OCI-LY7 (cell line): ENCODE measurements at regions not wholly inside any gene's neighbourhood (a gene's known extent, or its start where the extent isn't known, plus 50 kb on each side); places are given as distances from the start of the nearest gene placed in this dataset.

ENCODE experiments used
- BruUV-seq: library from RNA; stranded (reverse); fragments of 400-500 nt; replicated peaks from 2 replicates; lab custom pipeline; 2021; lab: Mats Ljungman, UMichigan
- CTCF ChIA-PET: fragments of 300-600 bp; sonication (Branson Sonifier 250); formaldehyde crosslinking; loops from one replicate; lab custom pipeline; 2022; ENCODE audit warnings: antibody characterized with exemption; ENCODE audit not compliant: unreplicated experiment; lab: Charles Lee
- POLR2A ChIA-PET: fragments of 300-600 bp; sonication (Branson Sonifier 250); formaldehyde crosslinking; loops from one replicate; lab custom pipeline; 2022; ENCODE audit warnings: antibody characterized with exemption; lab: Charles Lee
- DNase-seq: peaks from one replicate; pipeline ENCODE4 v3.0.0-alpha.2; 2015; ENCODE audit warnings: low spot score
- H2AFZ ChIP-seq: fragments of 200-600 bp; sonication (generic), shearing (Covaris generic); 2 replicates; pipeline ENCODE4 v1.6.1; 2014; ENCODE audit warnings: mild to moderate bottlenecking, antibody characterized with exemption, low read length, moderate library complexity
- H3K27ac ChIP-seq: fragments of 200-600 bp; sonication (generic); 2 replicates; pipeline ENCODE4 v1.5.1; 2014; ENCODE audit warnings: mixed run types, low read depth, mild to moderate bottlenecking, moderate library complexity, low read length, inconsistent platforms; ENCODE audit not compliant: poor library complexity, severe bottlenecking
- H3K36me3 ChIP-seq: fragments of 200-600 bp; sonication (generic); 2 replicates; pipeline ENCODE4 v1.6.1; 2014; ENCODE audit warnings: mild to moderate bottlenecking, antibody characterized with exemption, low read length, moderate library complexity, mixed read lengths; ENCODE audit not compliant: insufficient read depth
- H3K4me1 ChIP-seq: fragments of 200-600 bp; sonication (generic); 2 replicates; pipeline ENCODE4 v1.5.1; 2014; ENCODE audit warnings: mild to moderate bottlenecking, low read length; ENCODE audit not compliant: insufficient read depth, poor library complexity, severe bottlenecking
- H3K4me2 ChIP-seq: fragments of 200-600 bp; sonication (generic); 2 replicates; pipeline ENCODE4 v1.6.1; 2014; ENCODE audit warnings: mild to moderate bottlenecking, low read length
- H3K4me3 ChIP-seq: fragments of 200-600 bp; sonication (generic); 2 replicates; pipeline ENCODE4 v1.5.1; 2014; ENCODE audit warnings: mild to moderate bottlenecking, low read depth, low read length; ENCODE audit not compliant: poor library complexity, severe bottlenecking
- H3K79me2 ChIP-seq: fragments of 200-600 bp; sonication (generic); 2 replicates; pipeline ENCODE4 v1.6.1; 2016; ENCODE audit warnings: low read depth, mild to moderate bottlenecking, low read length, moderate library complexity, mixed read lengths; ENCODE audit not compliant: insufficient read depth
- H3K9me2 ChIP-seq: fragments of 200-600 bp; sonication (generic); 2 replicates; pipeline ENCODE4 v1.6.1; 2016; ENCODE audit warnings: mild to moderate bottlenecking, low read length, mixed read lengths; ENCODE audit not compliant: insufficient read depth
- H3K9me3 ChIP-seq: fragments of 200-600 bp; sonication (generic); 2 replicates; pipeline ENCODE4 v1.6.1; 2014; ENCODE audit warnings: mild to moderate bottlenecking, mixed run types, low read length, mixed read lengths
- H4K20me1 ChIP-seq: fragments of 200-600 bp; sonication (generic); 2 replicates; pipeline ENCODE4 v1.6.1; 2014; ENCODE audit warnings: mild to moderate bottlenecking, antibody characterized with exemption, low read length, moderate library complexity, mixed read lengths; ENCODE audit not compliant: insufficient read depth
- CTCF ChIP-seq: fragments of 200-600 bp; sonication (generic); conservative IDR thresholded peaks from 2 replicates; pipeline ENCODE4 v1.5.1; 2014; ENCODE audit warnings: mild to moderate bottlenecking, antibody characterized with exemption, low read length, moderate library complexity, mixed read lengths
- EZH2phosphoT487 ChIP-seq: fragments of 200-600 bp; sonication (generic); IDR thresholded peaks from 2 replicates; pipeline ENCODE4 v1.6.1; 2018; ENCODE audit warnings: low read depth, borderline replicate concordance, mild to moderate bottlenecking, mixed run types, antibody characterized with exemption, low read length, moderate library complexity, mixed read lengths
- intact Hi-C: fragments of 100-400 bp; cut with micrococcal nuclease; formaldehyde crosslinking; loops from one replicate; pipeline ENCODE4 v1.10.0; 2022; ENCODE audit not compliant: unreplicated experiment

- intact Hi-C loops: no loop called here
- ChIA-PET CTCF (no interaction called here), POLR2A (no interaction called here)
- no peak overlapping the region for H3K4me3 ChIP-seq
- H3K36me3 ChIP-seq: no peaks in the 10 kb centered on the region
- TF ChIP-seq CTCF: no peak
- TF ChIP-seq EZH2phosphoT487: no peak
- no peaks in the 10 kb centered on the region for H3K79me2 ChIP-seq
- no peaks in the 10 kb centered on the region for H3K9me3 ChIP-seq
- H2AFZ ChIP-seq: no peak overlapping the region
- no peaks in the 10 kb centered on the region for H3K9me2 ChIP-seq
- H4K20me1 ChIP-seq: no peaks in the 10 kb centered on the region
- H3K4me1 ChIP-seq: no peaks in the 10 kb centered on the region
- no TSS peak for BruUV-seq
- no peak overlapping the region for H3K27ac ChIP-seq
- DNase-seq: no peak
- H3K4me2 ChIP-seq: no peak overlapping the region
Measured at GRCh38 chr13:74825938-74826246, 656.1 kb downstream of the TBC1D4 start.

- Histone ChIP-seq H3K4me3 (no peak overlapping the region), H3K9me2 (no peaks in the 10 kb centered on the region), H3K79me2 (no peaks in the 10 kb centered on the region), H4K20me1 (no peaks in the 10 kb centered on the region), H3K9me3 (no peaks in the 10 kb centered on the region), H3K36me3 (no peaks in the 10 kb centered on the region), H3K27ac (no peak overlapping the region), H3K4me1 (no peaks in the 10 kb centered on the region), H2AFZ (no peak overlapping the region), H3K4me2 (no peak overlapping the region)
- TF ChIP-seq EZH2phosphoT487 (no peak), CTCF (no peak)
- intact Hi-C loops: no loop called here
- no TSS peak for BruUV-seq
- CTCF ChIA-PET: no interaction called here
- POLR2A ChIA-PET: interaction anchor here (0.6 kb wide), 1 partner anchor 104 kb away, joined by 3 read pairs; no protein-coding TSS in a partner anchor
- DNase-seq: no peak
Measured at GRCh38 chr13:74825152-74825937, 656.6 kb downstream of the TBC1D4 start.

GRCh38 chr13:74820809-74821208 lies 661.2 kb downstream of the TBC1D4 start:
- no TSS peak for BruUV-seq
- TF ChIP-seq CTCF (no peak), EZH2phosphoT487 (no peak)
- intact Hi-C loops: no loop called here
- ChIA-PET POLR2A (no interaction called here), CTCF (no interaction called here)
- Histone ChIP-seq H2AFZ (no peak overlapping the region), H3K36me3 (no peaks in the 10 kb centered on the region), H3K9me3 (no peaks in the 10 kb centered on the region), H3K4me1 (no peaks in the 10 kb centered on the region), H4K20me1 (no peaks in the 10 kb centered on the region), H3K4me3 (no peak overlapping the region), H3K9me2 (no peaks in the 10 kb centered on the region), H3K4me2 (no peak overlapping the region), H3K79me2 (no peaks in the 10 kb centered on the region), H3K27ac (no peak overlapping the region)
- no peak for DNase-seq
